ENCODE measurements at regions not wholly inside any gene's neighbourhood (a gene's known extent, or its start where the extent isn't known, plus 50 kb on each side); places are given as distances from the start of the nearest gene placed in this dataset.

DNA sequence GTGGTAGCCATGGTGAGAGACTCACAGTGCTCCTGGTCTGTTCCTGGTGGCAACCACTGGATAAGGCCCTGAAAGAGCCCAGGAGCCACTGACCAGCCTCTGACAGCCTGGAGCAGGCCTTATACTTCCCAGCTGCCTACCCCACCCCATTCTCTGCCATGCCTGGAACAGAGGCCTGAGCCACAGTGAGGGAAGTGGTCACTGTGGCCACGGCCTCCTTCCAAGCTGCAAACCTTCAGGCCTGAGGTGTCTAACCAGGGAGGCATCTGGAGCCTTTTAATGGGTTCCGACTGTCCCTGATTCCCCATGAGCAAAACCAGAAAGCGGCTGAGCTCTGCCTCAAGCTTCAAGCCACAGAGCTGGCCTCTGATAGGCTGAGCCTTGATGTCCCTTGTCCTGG, 113.0 kb upstream of the SIRPA start:
- TF ChIP-seq, protein P1, sequence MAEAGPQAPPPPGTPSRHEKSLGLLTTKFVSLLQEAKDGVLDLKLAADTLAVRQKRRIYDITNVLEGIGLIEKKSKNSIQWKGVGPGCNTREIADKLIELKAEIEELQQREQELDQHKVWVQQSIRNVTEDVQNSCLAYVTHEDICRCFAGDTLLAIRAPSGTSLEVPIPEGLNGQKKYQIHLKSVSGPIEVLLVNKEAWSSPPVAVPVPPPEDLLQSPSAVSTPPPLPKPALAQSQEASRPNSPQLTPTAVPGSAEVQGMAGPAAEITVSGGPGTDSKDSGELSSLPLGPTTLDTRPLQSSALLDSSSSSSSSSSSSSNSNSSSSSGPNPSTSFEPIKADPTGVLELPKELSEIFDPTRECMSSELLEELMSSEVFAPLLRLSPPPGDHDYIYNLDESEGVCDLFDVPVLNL (CRISPR knock-in tag; IDR thresholded peaks at IDR 0.05; ENCODE audit: borderline replicate concordance, low read depth) = no peak
- no peak for TF ChIP-seq CTCF (IDR thresholded peaks at IDR 0.05)

Measured in WTC11 (cell line).